Nephron progenitor cell (in vitro differentiated cells): ENCODE measurements at regions not wholly inside any gene's neighbourhood (a gene's known extent, or its start where the extent isn't known, plus 50 kb on each side); places are given as distances from the start of the nearest gene placed in this dataset.

Source experiments
- DNase-seq: peaks from one replicate; pipeline ENCODE4 v3.0.0; 2021
- H3K27ac Mint-ChIP-seq: 2 replicates; pipeline ENCODE4 v1.8.0; 2021; ENCODE audit warnings: mild to moderate bottlenecking, moderate library complexity, mixed read lengths
- H3K27me3 Mint-ChIP-seq: 2 replicates; pipeline ENCODE4 v1.8.0; 2021; ENCODE audit warnings: mild to moderate bottlenecking, low read depth, mixed read lengths; ENCODE audit not compliant: poor library complexity
- H3K36me3 Mint-ChIP-seq: 2 replicates; pipeline ENCODE4 v1.8.0; 2021; ENCODE audit warnings: low read depth, mixed read lengths
- H3K4me1 Mint-ChIP-seq: 2 replicates; pipeline ENCODE4 v1.8.0; 2021; ENCODE audit warnings: mixed read lengths
- H3K4me3 Mint-ChIP-seq: 2 replicates; pipeline ENCODE4 v1.8.0; 2021; ENCODE audit warnings: mild to moderate bottlenecking, moderate library complexity, mixed read lengths
- H3K9me3 Mint-ChIP-seq: 2 replicates; pipeline ENCODE4 v1.8.0; 2021; ENCODE audit warnings: mild to moderate bottlenecking, moderate library complexity, mixed read lengths
- TF ChIP-seq, protein P1 (sequence below): fragments of 200-600 bp; sonication (generic); IDR thresholded peaks from 2 replicates; pipeline ENCODE4 v1.5.0; 2021; ENCODE audit warnings: antibody characterized with exemption

DNA sequence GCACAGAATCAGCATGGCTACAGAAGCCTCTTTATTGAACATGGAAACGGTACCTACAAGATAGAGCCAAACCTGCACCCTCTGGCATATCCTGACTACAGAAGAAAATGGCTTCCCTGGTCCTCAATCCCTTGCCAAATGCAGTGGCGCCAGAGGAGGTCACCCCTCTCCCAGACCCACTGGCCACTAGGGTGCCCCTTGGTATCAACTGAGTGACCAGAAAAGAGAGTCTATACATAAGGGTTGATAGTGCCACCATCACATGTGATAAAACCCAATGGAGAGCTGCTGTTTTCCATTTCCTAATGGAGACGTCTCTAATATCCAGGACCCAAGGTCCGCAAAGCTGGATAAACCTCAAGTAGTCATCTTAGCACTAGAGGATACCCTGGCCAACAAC lies 52.7 kb upstream of the ALK start:
- H3K27me3 Mint-ChIP-seq: peaks cover 8% of the 10 kb centered on the region
- H3K9me3 Mint-ChIP-seq: no peaks in the 10 kb centered on the region
- H3K4me1 Mint-ChIP-seq: no peaks in the 10 kb centered on the region
- TF ChIP-seq, protein P1, sequence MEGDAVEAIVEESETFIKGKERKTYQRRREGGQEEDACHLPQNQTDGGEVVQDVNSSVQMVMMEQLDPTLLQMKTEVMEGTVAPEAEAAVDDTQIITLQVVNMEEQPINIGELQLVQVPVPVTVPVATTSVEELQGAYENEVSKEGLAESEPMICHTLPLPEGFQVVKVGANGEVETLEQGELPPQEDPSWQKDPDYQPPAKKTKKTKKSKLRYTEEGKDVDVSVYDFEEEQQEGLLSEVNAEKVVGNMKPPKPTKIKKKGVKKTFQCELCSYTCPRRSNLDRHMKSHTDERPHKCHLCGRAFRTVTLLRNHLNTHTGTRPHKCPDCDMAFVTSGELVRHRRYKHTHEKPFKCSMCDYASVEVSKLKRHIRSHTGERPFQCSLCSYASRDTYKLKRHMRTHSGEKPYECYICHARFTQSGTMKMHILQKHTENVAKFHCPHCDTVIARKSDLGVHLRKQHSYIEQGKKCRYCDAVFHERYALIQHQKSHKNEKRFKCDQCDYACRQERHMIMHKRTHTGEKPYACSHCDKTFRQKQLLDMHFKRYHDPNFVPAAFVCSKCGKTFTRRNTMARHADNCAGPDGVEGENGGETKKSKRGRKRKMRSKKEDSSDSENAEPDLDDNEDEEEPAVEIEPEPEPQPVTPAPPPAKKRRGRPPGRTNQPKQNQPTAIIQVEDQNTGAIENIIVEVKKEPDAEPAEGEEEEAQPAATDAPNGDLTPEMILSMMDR: no peak
- H3K4me3 Mint-ChIP-seq: no peak overlapping the region
- H3K27ac Mint-ChIP-seq: no peak overlapping the region
- DNase-seq: no peak
- no peaks in the 10 kb centered on the region for H3K36me3 Mint-ChIP-seq

DNA sequence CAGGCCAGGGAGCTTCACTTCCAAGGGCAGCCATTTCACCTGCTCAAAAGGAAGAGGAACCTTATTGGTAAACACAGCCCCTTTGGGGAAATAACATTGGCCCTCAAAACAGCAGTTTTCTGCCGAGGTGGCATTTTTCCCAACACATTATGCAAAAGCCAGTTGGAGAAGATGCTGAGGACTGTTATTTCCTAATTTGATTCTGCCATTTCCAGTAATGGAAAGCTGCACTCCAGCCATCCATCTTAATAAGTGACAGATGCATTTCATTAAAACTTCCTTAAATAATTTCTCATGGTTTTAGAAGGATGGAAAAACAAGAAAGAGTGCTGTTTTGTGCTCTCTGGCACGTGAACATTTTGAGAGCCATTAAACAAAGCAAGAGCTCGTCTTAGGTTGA lies 55.9 kb upstream of the ALK start:
- Mint-ChIP-seq H3K4me1 (no peaks in the 10 kb centered on the region), H3K4me3 (no peak overlapping the region), H3K9me3 (no peaks in the 10 kb centered on the region), H3K27me3 (peaks cover 11% of the 10 kb centered on the region), H3K36me3 (no peaks in the 10 kb centered on the region), H3K27ac (no peak overlapping the region)
- DNase-seq: no peak
- TF ChIP-seq, protein P1: no peak

DNA sequence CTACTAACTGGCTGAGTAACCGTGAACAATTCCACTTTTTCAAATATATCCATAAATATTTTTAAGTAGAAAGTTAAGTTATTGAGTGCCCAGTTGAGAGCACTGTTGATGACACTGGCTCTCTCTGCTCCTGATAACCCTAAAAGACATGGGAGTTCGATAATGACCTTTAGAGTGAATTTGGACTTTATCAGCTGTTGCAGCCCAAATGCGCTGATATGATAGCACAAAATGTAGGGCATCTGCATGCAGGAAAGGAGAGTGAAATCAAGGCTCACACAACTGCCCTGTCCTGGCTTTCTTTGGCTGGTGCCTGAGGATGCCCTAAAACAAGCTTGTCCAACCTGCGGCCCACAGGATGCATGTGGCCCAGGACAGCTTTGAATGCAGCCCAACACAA lies 60.0 kb upstream of the ALK start:
- no peak for DNase-seq
- H3K9me3 Mint-ChIP-seq: no peaks in the 10 kb centered on the region
- H3K4me3 Mint-ChIP-seq: no peak overlapping the region
- H3K27me3 Mint-ChIP-seq: peaks cover 9% of the 10 kb centered on the region
- no peak overlapping the region for H3K27ac Mint-ChIP-seq
- no peaks in the 10 kb centered on the region for H3K36me3 Mint-ChIP-seq
- H3K4me1 Mint-ChIP-seq: no peaks in the 10 kb centered on the region
- TF ChIP-seq, protein P1: no peak

DNA sequence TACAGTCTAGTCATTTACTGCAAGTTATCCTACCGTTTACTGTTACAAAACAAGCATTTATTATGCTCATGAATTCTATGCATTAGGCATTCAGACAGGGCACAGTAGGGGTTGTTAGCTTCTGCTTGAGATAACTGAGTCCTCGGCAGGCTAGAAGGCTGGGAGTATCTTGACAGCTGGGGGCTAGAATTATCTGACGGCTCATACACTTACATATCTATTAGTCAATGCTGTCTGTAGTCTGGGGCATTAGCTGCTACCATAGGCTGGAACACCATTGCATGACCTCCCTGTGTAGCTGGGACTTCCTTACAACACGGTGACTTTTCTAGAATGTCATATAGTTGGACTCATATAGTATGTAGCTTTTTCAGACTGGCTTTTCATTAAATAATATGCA lies 61.9 kb upstream of the ALK start:
- TF ChIP-seq, protein P1: no peak
- no peak for DNase-seq
- Mint-ChIP-seq H3K4me1 (no peaks in the 10 kb centered on the region), H3K36me3 (no peaks in the 10 kb centered on the region), H3K9me3 (no peaks in the 10 kb centered on the region), H3K4me3 (no peak overlapping the region), H3K27ac (no peak overlapping the region), H3K27me3 (peaks cover 6% of the 10 kb centered on the region)

DNA sequence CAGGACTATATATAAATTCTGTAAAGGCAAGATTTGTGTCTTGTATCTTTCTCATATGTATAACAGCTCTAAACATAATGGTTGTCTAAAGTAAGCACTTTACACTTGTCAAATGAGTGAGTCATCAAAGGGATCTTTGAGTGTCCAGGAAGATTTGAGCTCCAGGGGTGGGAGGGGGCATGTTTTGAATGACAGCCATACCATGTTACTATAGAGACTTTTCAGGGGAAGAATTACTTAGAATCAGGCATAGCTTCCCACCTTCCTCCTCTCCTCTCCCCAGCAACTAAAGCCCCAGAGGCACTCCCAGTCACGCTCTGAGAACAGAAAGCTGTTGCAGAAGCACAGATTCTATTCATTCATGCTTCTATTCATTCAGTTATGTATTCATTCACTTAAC lies 65.8 kb upstream of the ALK start:
- no peak overlapping the region for H3K4me3 Mint-ChIP-seq
- no peak overlapping the region for H3K27ac Mint-ChIP-seq
- peaks cover 3% of the 10 kb centered on the region for H3K27me3 Mint-ChIP-seq
- peaks cover 10% of the 10 kb centered on the region for H3K4me1 Mint-ChIP-seq
- DNase-seq: no peak
- TF ChIP-seq, protein P1: no peak
- no peaks in the 10 kb centered on the region for H3K9me3 Mint-ChIP-seq
- no peaks in the 10 kb centered on the region for H3K36me3 Mint-ChIP-seq

DNA sequence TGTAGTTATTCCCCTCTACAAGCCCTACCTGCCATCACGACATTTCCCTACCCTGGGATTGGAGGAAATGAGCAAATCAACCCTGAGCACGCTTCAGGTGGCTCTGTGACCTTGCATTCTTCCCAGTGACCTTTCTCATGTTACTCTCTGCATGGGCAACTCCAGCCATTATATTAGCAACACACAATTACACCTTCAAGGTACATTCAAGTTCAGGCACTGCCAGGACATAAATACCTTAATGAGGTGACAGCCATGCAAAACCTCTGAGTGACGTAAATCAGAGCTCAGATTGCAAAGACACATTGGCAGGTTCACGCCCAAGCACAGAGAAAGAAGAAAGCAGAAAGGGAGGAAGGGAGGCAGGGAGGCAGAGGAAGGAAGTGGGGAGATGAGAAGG lies 68.7 kb upstream of the ALK start:
- peaks cover 10% of the 10 kb centered on the region for H3K4me1 Mint-ChIP-seq
- TF ChIP-seq, protein P1: no peak
- peaks cover 2% of the 10 kb centered on the region for H3K27me3 Mint-ChIP-seq
- H3K36me3 Mint-ChIP-seq: no peaks in the 10 kb centered on the region
- H3K4me3 Mint-ChIP-seq: no peak overlapping the region
- no peaks in the 10 kb centered on the region for H3K9me3 Mint-ChIP-seq
- H3K27ac Mint-ChIP-seq: no peak overlapping the region
- DNase-seq: peak; percentile 5
